GM08714 (cell line): ENCODE measurements at regions not wholly inside any gene's neighbourhood (a gene's known extent, or its start where the extent isn't known, plus 50 kb on each side); places are given as distances from the start of the nearest gene placed in this dataset.
"Not testable (repeated sequence)": the region's sequence is repeated elsewhere in the genome, so short reads cannot be mapped to it uniquely, and the experiment has no call there.

Source experiments
- H3K4me3 ChIP-seq: fragments of 200-500 bp; sonication (Bioruptor generic); 2 replicates; pipeline ENCODE4 v1.5.1; 2014; ENCODE audit warnings: mild to moderate bottlenecking, low read length, inconsistent platforms
- ZNF274 ChIP-seq: IDR thresholded peaks from 2 replicates; pipeline ENCODE4 v1.6.1; 2012; ENCODE audit warnings: mild to moderate bottlenecking, low read depth, low read length

GRCh38 chr1:166479052-166479631 lies 312.3 kb upstream of the FAM78B start:
- TF ChIP-seq ZNF274, result no peak
- no peak overlapping the region for H3K4me3 ChIP-seq

DNA sequence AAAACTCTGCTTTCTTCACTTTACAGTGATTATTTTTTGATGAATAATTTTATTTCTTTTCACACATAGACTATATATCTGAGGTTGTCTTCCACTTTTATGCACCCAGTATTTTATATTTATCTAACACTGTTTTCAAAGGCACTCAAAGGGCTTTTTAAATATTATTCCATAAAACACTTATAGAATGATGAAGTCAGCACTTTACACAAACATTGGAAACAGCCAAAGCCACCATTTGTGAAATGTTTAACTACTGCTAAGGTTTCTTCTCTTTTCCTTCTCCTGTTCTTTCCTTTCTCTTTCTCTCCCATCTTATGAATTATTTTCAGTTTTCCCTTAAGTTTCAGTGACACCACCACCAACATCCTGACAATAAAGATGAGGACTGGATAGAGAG lies 317.7 kb upstream of the FAM78B start:
- TF ChIP-seq ZNF274, result no peak

GRCh38 chr1:166484871-166485270 lies 318.1 kb upstream of the FAM78B start:
- no peak for TF ChIP-seq ZNF274
- no peak overlapping the region for H3K4me3 ChIP-seq

More for the DNA sequence above, 317.7 kb upstream of the FAM78B start:
- no peak overlapping the region for H3K4me3 ChIP-seq

DNA sequence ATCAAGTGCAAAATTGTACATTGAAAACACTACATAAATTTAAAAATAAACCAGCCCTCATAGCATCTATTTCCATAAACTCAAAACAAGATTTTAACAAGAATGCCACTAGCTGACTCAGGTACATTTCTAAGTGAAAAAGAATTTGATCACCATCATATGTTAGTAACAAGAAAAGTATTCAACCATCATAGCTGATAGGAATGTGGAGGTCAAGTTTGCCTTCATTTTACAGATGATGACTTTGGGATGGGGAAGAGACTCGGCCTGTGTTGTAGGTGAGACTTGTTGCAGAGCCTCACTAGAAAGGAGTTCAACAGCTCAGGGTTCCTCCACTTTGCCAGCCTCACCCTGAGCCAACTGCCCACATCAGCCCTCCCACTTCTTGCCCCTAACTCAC lies 318.8 kb upstream of the FAM78B start:
- TF ChIP-seq ZNF274, result no peak
- no peak overlapping the region for H3K4me3 ChIP-seq

GRCh38 chr1:166488327-166488726 lies 321.5 kb upstream of the FAM78B start:
- H3K4me3 ChIP-seq, result no peak overlapping the region
- TF ChIP-seq ZNF274, result no peak

GRCh38 chr1:166489356-166489669 lies 322.5 kb upstream of the FAM78B start:
- no peak for TF ChIP-seq ZNF274
- peak overlapping the region; percentile 85; the same call in 1 of the 2 replicates for H3K4me3 ChIP-seq

- H3K4me3 ChIP-seq, result peak overlapping the region; percentile 85
Measured at GRCh38 chr1:166489670-166490436, 323.1 kb upstream of the FAM78B start.

DNA sequence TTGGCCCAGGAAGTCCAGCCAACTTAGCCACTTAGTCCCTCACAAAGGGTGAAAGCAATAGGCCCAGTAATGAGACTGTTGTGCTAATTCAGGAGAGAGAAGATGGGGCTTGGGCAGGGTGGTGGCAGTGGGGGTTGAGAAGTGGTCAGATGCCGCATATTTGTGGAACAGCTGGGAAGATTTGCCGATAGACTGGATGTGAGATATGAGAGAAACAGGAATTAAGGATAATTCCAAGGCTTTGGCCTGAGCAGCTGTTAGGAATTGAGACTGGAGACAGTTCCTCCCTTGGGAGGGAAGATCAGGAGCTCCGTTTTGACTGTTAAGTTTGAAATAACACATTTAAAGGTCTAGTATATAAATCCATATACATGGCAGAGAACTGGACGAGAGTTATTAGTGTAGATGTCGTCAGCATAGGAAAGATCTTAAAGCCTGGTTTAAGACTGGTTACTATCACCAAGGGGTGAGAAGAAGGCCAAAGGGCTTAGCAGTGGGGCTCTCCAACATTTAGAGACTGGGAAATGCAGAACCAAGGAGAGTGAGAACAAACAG lies 323.7 kb upstream of the FAM78B start:
- TF ChIP-seq ZNF274, result no peak
- peak overlapping the region; percentile 85; the same call in 1 of the 2 replicates for H3K4me3 ChIP-seq

More at GRCh38 chr1:166489670-166490436, 323.1 kb upstream of the FAM78B start:
- no peak for TF ChIP-seq ZNF274

GRCh38 chr1:166493765-166494164 lies 327.0 kb upstream of the FAM78B start:
- H3K4me3 ChIP-seq, result not testable (repeated sequence)

- no peak overlapping the region for H3K4me3 ChIP-seq
- TF ChIP-seq ZNF274, result no peak
Measured at GRCh38 chr1:166507347-166507746, 331.9 kb upstream of the POGK start.

DNA sequence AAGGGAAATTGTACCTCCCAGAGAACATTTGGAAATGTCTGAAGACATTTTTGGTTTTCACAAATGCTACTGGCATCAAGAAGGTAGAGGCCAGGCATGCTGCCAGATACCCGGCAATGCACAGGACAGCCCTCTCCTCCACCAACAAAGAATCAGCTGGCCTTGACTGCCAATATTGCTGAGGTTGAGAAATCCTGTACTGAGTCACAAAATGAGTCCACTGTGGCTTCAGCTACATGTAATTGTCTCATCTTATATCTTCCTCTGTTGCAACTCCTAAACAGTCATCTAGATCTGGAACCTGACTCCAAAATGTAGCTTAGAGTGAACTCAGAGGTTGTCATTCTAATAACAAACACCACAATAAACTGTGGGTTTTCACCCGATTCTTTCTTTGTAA lies 327.5 kb upstream of the POGK start:
- no peak overlapping the region for H3K4me3 ChIP-seq
- TF ChIP-seq ZNF274, result no peak

GRCh38 chr1:166514067-166514466 lies 325.2 kb upstream of the POGK start:
- no peak for TF ChIP-seq ZNF274
- no peak overlapping the region for H3K4me3 ChIP-seq

DNA sequence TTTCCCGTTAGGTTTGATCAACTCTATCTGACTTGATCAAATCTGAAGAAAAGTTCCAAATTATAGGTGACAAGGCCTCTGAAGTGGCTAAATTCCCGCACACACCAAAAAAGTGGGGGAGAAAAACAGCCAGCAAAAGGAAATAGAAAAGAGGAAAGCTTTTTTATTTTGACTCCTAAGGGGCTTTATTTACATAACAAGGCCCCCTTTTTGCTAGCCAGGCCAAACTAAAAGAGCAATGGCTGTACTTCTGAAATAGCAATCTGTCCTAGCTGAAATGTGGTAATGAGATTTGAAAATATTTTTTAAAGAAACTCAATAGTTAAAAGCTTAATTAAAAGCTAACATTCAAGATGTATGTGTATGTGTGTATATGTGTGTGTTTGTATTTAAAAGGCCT lies 311.5 kb upstream of the POGK start:
- TF ChIP-seq ZNF274, result no peak
- H3K4me3 ChIP-seq, result no peak overlapping the region

GRCh38 chr1:166538646-166539045 lies 300.6 kb upstream of the POGK start:
- TF ChIP-seq ZNF274, result no peak
- no peak overlapping the region for H3K4me3 ChIP-seq

- no peak overlapping the region for H3K4me3 ChIP-seq
- TF ChIP-seq ZNF274, result no peak
Measured at GRCh38 chr1:166544036-166544435, 295.2 kb upstream of the POGK start.
